ENCODE measurements at regions not wholly inside any gene's neighbourhood (a gene's known extent, or its start where the extent isn't known, plus 50 kb on each side); places are given as distances from the start of the nearest gene placed in this dataset.

- no peak for TF ChIP-seq CTCF (IDR thresholded peaks at IDR 0.05; ENCODE audit: low read depth, low read length)
- no peak overlapping the region for H3K4me3 ChIP-seq (ENCODE audit: low read depth, low read length)
- in situ Hi-C loops (cut with HindIII; ENCODE audit: low sequenced_read_pairs) = no loop called here
- DNase-seq (ENCODE audit: low read depth, low spot score) = peak; percentile 40
Measured at GRCh38 chr15:87528873-87529272, 727.7 kb downstream of the NTRK3 start.

- in situ Hi-C loops (cut with HindIII; ENCODE audit: low sequenced_read_pairs) = no loop called here
- no peak for TF ChIP-seq CTCF (IDR thresholded peaks at IDR 0.05; ENCODE audit: low read depth, low read length)
- H3K4me3 ChIP-seq (ENCODE audit: low read depth, low read length) = no peak overlapping the region
- DNase-seq (ENCODE audit: low read depth, low spot score) = no peak
Measured at GRCh38 chr15:87527875-87528274, 728.7 kb downstream of the NTRK3 start.

GRCh38 chr15:87527416-87527815 is 729.1 kb downstream of the NTRK3 start:
- peak; percentile 39 for DNase-seq (ENCODE audit: low read depth, low spot score)
- in situ Hi-C loops (cut with HindIII; ENCODE audit: low sequenced_read_pairs) = no loop called here
- H3K4me3 ChIP-seq (ENCODE audit: low read depth, low read length) = no peak overlapping the region
- TF ChIP-seq CTCF (IDR thresholded peaks at IDR 0.05; ENCODE audit: low read depth, low read length) = no peak

GRCh38 chr15:87523516-87523915 is 733.0 kb downstream of the NTRK3 start:
- DNase-seq (ENCODE audit: low read depth, low spot score) = no peak
- no peak for TF ChIP-seq CTCF (IDR thresholded peaks at IDR 0.05; ENCODE audit: low read depth, low read length)
- in situ Hi-C loops (cut with HindIII; ENCODE audit: low sequenced_read_pairs) = no loop called here
- H3K4me3 ChIP-seq (ENCODE audit: low read depth, low read length) = no peak overlapping the region

- in situ Hi-C loops (cut with HindIII; ENCODE audit: low sequenced_read_pairs) = no loop called here
- DNase-seq (ENCODE audit: low read depth, low spot score) = no peak
- no peak for TF ChIP-seq CTCF (IDR thresholded peaks at IDR 0.05; ENCODE audit: low read depth, low read length)
- H3K4me3 ChIP-seq (ENCODE audit: low read depth, low read length) = no peak overlapping the region
Measured at GRCh38 chr15:87522997-87523396, 733.5 kb downstream of the NTRK3 start.

GRCh38 chr15:87518957-87519356 is 737.6 kb downstream of the NTRK3 start:
- in situ Hi-C loops (cut with HindIII; ENCODE audit: low sequenced_read_pairs) = no loop called here
- DNase-seq (ENCODE audit: low read depth, low spot score) = no peak
- TF ChIP-seq CTCF (IDR thresholded peaks at IDR 0.05; ENCODE audit: low read depth, low read length) = no peak
- no peak overlapping the region for H3K4me3 ChIP-seq (ENCODE audit: low read depth, low read length)

GRCh38 chr15:87508086-87508485 is 748.5 kb downstream of the NTRK3 start:
- H3K4me3 ChIP-seq (ENCODE audit: low read depth, low read length) = no peak overlapping the region
- in situ Hi-C loops (cut with HindIII; ENCODE audit: low sequenced_read_pairs) = no loop called here
- no peak for TF ChIP-seq CTCF (IDR thresholded peaks at IDR 0.05; ENCODE audit: low read depth, low read length)
- no peak for DNase-seq (ENCODE audit: low read depth, low spot score)

Measured in astrocyte of the spinal cord (primary cell).